ENCODE measurements at regions not wholly inside any gene's neighbourhood (a gene's known extent, or its start where the extent isn't known, plus 50 kb on each side); places are given as distances from the start of the nearest gene placed in this dataset.

GRCh38 chr9:12185856-12186255 is 507.3 kb upstream of the TYRP1 start:
- no peak for TF ChIP-seq CTCF (conservative IDR thresholded peaks at IDR 0.05; ENCODE audit: low read depth, low read length)
- DNase-seq (ENCODE audit: low read depth), result no peak
- H3K4me3 ChIP-seq (ENCODE audit: low read depth, low read length), result no peak overlapping the region

GRCh38 chr9:12191630-12192029 is 501.6 kb upstream of the TYRP1 start:
- no peak for TF ChIP-seq CTCF (conservative IDR thresholded peaks at IDR 0.05; ENCODE audit: low read depth, low read length)
- DNase-seq (ENCODE audit: low read depth), result no peak
- no peak overlapping the region for H3K4me3 ChIP-seq (ENCODE audit: low read depth, low read length)

GRCh38 chr9:12194731-12195130 is 498.5 kb upstream of the TYRP1 start:
- TF ChIP-seq CTCF (conservative IDR thresholded peaks at IDR 0.05; ENCODE audit: low read depth, low read length), result no peak
- H3K4me3 ChIP-seq (ENCODE audit: low read depth, low read length), result no peak overlapping the region
- no peak for DNase-seq (ENCODE audit: low read depth)

GRCh38 chr9:12195456-12195855 is 497.7 kb upstream of the TYRP1 start:
- H3K4me3 ChIP-seq (ENCODE audit: low read depth, low read length), result no peak overlapping the region
- no peak for DNase-seq (ENCODE audit: low read depth)
- TF ChIP-seq CTCF (conservative IDR thresholded peaks at IDR 0.05; ENCODE audit: low read depth, low read length), result no peak

GRCh38 chr9:12204512-12204911 is 488.7 kb upstream of the TYRP1 start:
- no peak for TF ChIP-seq CTCF (conservative IDR thresholded peaks at IDR 0.05; ENCODE audit: low read depth, low read length)

GRCh38 chr9:12212860-12213259 is 480.3 kb upstream of the TYRP1 start:
- DNase-seq (ENCODE audit: low read depth), result no peak
- H3K4me3 ChIP-seq (ENCODE audit: low read depth, low read length), result no peak overlapping the region
- no peak for TF ChIP-seq CTCF (conservative IDR thresholded peaks at IDR 0.05; ENCODE audit: low read depth, low read length)

More at GRCh38 chr9:12204512-12204911, 488.7 kb upstream of the TYRP1 start:
- no peak for DNase-seq (ENCODE audit: low read depth)
- no peak overlapping the region for H3K4me3 ChIP-seq (ENCODE audit: low read depth, low read length)

GRCh38 chr9:12221470-12221869 is 471.7 kb upstream of the TYRP1 start:
- no peak for TF ChIP-seq CTCF (conservative IDR thresholded peaks at IDR 0.05; ENCODE audit: low read depth, low read length)
- no peak for DNase-seq (ENCODE audit: low read depth)
- H3K4me3 ChIP-seq (ENCODE audit: low read depth, low read length), result no peak overlapping the region
